GM18868 (cell line): ENCODE measurements at regions not wholly inside any gene's neighbourhood (a gene's known extent, or its start where the extent isn't known, plus 50 kb on each side); places are given as distances from the start of the nearest gene placed in this dataset.
"Not testable (repeated sequence)": the region's sequence is repeated elsewhere in the genome, so short reads cannot be mapped to it uniquely, and the experiment has no call there.

Experiments
- ATAC-seq: cut with Tn5 transposase; IDR thresholded peaks from one replicate; pipeline ENCODE4 v1.9.1; 2021; ENCODE audit warnings: mild to moderate bottlenecking, moderate library complexity; ENCODE audit not compliant: unreplicated experiment

DNA sequence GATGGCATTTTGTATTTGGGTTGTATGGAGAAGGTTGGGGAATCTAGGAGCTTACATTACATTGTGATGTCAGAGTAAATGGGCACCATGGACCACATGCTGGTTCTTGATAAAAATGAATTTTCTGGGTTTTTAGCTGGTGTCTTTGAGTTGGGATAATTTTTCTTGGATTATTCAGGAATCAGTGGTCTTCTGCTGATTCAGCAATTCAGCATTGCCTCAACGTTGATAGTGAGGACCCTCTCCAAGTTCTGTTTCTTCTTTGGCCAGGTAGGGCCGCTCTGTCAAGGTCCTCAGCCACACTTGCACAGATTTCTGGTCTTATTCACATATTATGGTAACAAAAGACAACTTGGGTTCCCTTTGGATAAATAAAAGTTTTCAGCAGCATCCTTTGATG, 312.0 kb upstream of the TPK1 start:
- no peak for ATAC-seq

DNA sequence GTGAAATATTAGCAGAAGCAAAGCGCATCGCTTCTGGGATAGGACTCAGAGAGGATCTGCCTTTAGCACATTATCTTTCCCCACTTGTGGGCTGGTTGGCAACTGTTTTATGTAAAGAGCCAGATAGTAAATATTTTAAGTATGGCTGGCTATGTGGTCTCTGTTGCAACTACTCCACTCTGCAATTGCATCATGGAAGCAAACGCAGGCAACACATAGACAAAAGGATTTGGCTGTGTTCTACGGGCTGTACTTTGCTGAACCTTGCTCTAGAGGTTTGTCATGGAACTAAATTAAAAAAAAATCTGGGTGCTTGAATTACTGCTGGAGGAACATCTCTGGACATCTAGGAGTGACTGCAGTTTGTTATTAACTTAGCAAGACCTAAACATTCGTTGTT, 307.8 kb upstream of the TPK1 start:
- no peak for ATAC-seq

DNA sequence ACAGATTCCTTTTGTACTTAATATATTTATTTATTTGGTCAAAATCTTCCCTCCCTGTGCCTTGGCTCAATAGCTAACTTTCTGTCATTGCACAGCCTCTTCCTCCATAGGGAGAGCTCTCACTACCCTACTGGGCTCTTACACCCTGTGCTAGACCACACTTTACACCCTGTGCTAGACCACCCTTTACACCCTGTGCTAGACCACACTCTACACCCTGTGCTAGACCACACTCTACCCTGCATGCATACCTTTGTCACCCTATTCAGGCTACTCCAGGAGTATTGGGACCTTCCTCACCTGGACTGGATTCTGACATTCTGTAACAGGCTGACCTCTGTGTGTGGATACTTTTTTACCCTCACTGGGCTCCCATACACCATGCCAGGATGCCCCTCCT, 298.5 kb upstream of the TPK1 start:
- no peak for ATAC-seq

DNA sequence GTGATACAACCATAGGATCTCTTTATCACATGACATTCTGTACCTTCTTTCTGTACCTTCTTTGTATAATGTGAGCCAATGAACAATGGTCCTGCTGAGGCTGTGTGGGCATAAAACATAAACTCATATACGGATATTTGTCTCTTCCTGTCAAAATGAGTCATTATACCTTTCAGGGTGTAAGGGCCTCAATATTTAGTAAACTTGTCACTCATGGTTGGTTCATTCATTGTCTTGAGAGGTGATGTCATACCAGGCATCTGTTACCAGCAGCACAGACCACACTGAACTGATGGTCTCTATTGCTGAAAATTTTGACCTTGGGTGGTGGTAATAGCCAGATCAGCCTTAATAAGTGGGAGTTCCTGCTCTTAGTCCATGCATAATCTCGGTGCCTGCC, 287.6 kb upstream of the TPK1 start:
- no peak for ATAC-seq

DNA sequence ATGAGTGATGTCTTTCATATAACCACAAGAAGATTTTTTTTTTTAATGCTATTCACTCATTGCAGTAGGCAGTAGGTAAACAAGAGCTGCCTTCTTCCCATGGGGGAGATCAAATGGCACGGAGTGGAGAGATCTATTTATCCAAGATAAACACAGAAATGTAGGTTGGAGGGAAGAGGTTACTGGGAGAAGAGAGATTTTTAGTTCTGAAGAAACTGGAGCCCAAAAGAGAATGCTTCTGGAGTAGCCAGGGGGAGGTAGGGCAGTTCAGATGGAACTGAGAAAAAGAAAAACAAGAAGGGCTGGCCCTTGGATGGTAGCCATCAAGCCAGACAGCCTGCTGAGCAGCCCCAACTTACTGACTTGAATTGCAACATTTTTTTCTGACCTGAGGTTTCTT, 270.1 kb upstream of the TPK1 start:
- no peak for ATAC-seq

DNA sequence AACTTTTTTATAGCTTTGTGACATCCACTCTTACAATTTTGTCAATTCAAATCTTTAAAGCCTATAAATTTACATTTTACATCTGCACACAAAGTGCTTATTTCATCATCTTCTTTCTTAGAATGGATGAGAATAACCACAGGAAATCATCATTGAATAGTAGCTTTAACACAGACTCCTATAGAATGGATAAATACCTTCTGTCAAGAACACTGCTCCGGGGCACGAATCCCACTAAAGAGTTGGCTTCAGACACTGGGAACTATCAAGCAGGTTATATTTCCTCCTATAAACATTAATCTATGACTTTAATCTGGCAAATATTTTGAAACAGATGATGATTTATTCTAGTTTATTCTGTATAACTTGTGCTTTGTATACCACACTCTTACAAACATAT, 269.7 kb upstream of the TPK1 start:
- ATAC-seq, result no peak

DNA sequence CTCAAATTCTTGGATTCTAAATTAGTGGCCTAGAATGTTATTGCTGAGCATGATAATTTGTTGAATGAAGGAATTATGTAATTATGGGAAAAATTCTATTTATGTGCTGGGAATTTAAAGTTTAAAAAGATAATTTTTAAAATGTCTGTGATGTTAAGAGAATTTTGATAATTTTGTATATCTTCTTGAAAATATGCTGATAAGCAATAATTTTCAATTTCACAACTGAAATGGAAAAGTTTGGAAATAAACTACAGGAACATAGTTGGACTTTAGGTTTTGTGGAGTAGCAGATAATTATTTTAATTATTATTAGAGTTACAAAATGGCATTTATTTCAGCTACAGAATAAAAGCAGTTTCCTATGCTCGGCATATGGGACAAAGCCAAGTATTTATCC, 268.5 kb upstream of the TPK1 start:
- ATAC-seq, result no peak

DNA sequence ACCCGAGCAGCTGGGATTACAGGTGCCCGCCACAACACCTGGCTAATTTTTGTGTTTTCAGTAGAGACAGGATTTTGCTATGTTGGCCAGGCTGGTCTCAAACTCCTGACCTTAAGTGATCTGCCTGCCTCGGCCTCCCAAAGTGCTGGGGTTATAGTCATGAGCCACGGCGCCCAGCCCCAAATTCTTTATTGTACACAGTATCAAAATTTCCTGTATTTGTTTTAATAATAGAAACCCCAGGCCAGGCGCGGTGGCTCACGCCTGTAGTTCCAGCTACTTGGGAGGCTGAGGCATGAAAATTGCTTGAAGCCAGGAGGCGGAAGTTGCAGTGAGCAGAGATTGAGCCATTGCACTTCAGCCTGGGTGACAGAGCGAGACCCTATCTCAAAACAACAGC, 266.3 kb upstream of the TPK1 start:
- ATAC-seq, result not testable (repeated sequence)

DNA sequence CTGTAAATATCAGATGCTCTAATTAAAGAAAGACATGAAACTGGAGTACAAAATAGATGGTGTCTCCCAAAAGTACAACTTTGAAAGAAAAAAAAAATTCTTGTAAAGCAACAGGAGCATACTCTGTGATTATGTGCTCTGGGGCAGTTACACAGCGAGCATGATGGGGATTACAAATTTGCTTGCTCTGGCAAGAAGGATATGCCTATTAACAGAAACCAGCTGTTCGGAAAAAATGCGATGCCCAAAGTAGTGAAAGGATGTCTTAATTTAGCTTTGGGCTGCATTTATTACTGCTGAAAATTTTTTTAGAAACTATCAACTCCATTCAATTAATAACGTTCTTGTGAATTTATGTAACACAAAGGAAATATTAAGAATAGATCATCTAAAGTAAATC, 256.9 kb upstream of the TPK1 start:
- ATAC-seq, result no peak

DNA sequence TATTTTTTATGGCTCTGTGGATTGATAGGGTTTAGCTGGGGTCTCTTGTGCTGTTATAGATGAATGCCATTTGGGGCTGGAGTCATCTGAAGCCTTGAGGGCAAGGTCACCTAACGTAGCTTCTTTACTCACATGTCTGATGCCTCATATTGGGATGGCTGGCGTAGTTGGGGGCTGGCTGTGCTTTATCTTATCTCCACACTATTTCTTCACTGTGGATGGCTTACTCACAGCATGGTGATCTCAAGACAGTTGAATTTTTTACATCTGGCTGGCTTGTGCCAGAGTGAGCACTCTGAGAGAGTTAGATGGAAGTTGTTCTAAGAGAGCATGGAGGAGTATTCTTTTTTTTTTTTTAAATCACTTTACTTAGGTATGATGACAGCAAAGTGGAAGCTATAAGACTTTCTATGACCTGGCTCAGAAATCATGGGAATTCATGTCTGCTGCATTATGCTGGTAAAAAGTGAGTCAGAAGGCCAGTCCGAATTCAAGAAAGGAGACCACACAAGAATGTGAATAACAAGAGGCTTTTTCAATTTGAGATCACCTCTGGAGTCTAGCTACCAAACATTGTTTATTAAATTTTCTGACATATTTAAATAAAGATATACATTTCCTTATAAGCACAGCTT, 252.4 kb upstream of the TPK1 start:
- no peak for ATAC-seq

DNA sequence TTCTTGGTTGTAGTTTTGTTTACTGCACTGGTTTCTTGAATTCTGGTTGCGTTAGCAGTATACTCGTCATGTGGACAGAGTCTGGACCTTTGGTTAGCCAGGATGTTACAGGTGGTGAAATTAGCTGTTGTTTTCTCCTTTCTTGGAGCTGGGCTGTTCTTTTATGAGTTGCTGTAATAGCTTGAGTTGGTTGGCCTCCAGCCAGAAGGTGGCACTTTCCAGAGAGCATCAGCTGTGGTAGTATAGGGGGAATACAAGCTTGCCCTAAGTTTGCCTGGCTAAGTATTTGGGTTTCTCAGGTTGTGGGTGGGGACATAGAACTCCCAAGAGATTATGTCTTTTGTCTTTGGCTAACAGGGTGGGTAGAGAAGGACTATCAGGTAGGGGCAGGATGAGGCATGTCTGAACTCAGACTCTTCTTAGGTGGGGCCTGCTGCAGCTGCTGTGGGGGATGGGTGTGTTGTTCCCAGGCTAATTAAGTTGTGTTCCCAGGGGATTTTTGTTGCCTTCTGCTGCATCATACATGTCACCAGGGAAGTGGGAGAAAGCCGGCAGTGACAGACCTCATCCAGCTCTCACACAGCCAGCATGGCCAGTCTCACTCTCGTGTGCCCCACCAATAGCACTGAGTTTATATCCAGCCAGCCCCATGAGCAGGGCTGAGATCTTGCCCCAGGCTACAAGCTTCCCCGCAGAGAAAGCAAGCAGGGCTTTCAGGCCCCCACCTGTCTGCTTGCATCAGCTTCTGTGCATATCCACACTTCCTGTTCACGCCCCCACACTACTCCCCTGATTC, 246.7 kb upstream of the TPK1 start:
- ATAC-seq, result peak; percentile 59

DNA sequence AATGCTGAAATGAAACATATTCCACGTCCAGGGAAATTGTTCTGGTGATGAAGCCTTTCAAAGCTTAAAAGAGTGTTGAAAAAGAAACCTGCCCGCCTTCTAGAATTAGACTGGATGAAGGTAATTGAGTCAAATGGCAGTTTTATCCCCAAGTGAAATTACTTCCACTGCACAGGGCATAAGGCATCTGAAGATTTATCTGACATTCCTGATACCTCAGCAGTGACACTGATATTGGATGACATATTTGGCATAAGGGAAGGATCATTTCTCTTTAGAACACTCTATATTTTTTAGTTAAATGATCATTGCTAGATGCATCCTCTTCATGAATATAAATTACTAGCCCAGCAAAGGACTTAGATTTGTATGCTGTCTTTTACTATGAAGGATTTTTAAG, 229.6 kb upstream of the TPK1 start:
- no peak for ATAC-seq

DNA sequence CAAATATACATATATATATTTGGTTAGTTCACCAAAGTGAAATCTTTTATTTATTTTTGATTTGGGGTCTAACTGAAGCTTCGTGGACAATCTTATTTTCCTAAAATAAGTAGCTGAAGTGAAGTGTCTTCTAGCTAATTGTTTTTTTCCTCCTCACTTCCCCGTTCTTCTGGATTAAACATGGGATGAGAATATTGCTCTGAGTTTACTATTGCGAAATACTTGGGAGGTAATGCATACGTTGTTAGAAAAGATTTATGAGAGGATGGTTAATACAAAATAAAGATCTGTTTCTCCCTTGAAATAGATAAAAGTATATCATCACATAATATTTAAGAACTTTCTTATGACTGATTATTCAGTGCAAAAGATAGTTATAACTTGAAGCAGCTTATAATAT, 228.3 kb upstream of the TPK1 start:
- no peak for ATAC-seq

DNA sequence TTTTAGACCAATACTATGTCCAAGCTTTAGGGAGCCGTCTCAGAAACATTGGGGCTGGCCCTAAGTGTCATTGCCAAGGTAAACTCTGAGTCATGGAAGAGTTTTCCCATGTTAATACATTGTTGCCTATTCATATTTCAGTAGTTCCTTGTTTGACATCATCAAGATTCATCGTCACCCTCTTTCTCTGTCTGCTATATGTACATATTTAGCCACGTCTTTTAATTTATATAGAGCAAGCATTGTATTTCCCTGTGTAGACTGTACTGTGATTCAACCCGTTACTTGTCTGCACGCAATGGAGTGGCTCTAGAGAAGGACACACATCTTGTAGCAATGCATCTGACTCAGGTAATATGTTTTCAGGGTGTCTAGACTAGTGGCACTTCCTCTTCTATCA, 217.9 kb upstream of the TPK1 start:
- no peak for ATAC-seq

DNA sequence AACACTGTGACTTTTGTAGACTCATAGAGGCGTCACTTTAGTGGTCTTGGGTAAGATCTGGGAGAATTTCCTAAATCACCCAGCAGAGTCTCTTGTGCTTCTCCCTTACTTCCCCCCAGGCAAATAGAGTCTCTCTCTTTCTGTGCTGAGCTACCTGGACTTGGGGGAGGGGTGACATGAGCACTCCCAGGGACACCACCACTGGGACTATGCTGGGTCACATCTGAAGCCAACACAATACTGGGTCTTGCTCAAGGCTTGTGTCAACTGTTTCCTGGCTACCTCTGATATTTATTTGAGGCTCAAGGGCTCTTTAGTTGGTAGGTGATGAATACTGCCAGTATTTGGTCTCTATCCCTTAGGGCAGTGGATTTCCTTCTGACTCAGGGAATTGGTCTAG, 214.6 kb upstream of the TPK1 start:
- no peak for ATAC-seq

DNA sequence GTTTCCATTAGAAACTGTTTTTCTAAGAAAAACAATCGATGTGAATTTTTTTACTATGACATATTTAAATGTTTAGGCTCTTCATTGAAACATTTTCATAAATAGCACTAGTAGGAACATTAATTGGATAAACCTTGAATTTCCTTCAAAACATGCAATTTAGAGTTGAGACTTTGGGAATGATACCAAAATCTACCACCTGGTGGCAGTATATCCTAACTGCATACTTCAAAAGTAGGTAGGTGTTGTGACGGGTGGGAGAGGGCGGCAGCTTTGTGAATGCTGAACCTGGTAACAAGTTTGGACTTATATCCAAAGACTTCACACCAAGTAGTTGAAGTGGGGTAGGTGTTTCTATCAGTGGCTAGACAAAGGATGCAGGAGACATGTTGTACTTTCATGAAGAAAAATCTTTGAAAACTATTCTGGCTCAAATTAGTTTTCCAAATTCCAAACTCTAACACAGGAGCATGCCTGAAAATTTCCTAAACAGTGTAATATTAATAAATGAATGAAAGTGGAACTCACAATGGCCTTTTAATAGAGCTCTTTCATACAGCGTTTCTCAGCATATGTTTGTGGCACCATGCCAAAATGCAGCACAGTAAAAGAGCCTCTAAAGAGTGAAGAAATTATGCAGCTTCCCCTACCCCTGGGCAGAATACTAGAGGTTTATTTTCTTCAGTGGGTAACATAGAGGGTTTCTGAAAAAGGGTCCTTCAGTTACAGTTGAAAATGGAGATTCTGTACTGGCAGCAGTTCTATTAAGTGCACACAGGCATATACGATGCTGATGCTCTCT, 201.0 kb upstream of the TPK1 start:
- peak; percentile 96 for ATAC-seq

DNA sequence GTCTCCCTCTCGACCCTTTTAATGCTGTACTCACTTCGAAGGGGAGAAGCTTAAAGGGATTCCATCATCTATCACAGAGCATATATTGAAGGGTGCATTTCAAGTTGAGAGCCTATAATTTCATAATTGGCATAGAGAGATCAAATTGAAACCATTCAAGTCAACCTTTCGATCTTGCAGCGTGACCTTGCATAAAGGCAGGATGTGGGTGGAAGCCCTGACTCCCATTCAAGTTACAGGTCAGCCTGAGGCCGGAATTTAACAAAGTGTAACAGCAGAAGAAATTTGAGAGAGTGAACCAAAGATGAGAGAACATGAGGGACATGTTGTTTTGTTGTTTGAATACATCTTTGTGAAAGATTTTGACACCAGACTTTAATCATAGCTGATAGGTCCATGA, 195.3 kb upstream of the TPK1 start:
- no peak for ATAC-seq

DNA sequence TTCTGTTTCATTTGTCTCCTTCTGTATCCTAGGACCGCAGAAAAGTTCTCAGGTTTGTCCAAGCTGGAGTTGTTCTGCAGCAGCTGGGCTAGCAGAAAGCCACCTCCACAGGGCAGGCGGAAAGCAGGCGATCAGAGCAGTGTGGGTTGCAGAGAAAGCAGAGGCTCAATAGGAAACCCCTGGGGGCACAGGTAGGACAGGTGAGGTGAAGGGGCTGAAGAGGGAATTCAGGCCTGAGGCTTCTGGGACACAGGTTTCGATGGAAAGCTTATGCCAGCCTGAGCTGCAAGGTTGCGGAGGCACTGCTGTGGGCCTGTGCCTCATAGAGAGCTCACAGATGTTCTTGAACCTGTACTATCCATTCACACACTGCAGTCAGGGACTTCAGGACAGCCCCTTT, 194.9 kb upstream of the TPK1 start:
- ATAC-seq, result no peak

DNA sequence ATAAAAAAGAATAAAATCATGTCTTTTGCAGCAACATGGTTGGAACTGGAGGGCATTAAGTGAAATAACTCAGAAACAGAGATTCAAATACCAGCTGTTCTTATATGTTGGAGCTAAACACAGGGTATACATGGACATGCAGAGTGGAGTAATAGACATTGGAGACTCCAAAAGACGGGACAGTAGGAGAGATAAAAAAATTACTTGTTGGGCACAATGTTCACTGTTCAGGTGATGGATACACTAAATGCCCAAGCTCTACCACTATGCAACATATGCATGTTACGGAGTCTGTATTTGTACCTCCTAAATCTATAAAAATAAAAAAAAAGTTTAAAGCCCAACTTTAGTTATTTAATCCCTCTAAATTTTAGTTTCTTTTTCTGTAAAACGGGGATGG, 184.6 kb upstream of the TPK1 start:
- no peak for ATAC-seq

DNA sequence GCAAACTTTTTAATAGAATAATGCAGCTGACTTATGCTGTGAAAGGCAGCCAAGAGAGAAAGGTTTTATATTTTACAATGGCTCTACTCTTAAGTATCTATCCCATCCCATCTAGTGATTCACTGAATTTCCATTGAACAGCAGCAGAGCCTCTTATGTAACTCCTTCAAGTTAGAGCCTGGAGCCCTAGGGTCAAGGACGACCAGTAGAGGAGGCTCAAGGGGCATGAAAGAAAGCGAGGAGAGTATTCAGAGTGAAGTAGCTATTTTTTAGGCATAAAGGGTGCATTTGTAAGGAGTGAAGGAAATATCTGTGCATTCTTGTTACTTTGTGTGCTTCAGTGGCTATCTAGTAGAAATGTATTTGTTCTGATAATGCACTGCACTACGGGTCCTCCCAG, 180.2 kb upstream of the TPK1 start:
- no peak for ATAC-seq

DNA sequence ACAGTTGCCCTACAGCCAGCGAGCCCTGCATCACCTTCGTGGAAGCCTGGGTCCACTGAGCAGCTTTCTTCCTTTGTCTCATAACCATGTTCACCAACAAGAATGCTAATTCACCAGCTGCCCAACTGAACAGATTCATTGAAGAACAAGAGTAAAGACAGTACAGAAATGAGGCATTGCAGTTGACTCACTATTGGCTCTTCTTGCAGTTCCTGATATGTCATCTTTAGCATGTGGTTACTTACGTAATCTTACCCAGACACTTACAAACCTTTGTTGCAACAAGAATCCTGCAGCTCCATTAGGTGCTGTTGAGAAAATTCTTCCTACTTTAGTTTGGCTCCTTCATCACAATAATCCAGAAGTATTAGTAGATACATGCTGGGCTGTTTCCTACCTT, 174.0 kb upstream of the TPK1 start:
- no peak for ATAC-seq

DNA sequence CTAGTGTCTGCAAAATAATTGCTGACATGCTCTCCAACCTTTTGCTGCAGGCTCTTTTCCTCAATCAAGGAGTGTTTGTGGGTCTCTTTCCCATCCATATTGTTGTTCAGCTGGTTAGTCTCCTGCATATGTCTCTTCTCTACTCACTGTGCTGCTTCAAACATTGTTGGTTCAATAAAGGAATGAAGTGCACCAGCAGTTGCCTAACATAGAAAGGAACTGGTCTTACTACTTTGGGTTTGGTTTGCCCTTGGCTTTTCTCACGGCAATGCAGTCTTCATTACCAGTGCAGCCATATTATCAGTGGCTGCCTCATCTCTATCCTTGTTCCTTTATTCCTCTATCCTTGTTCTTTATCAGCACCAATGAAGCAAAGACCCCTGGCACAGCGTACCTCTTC, 169.7 kb upstream of the TPK1 start:
- ATAC-seq, result no peak
